PC-3 (cell line): ENCODE measurements at regions not wholly inside any gene's neighbourhood (a gene's known extent, or its start where the extent isn't known, plus 50 kb on each side); places are given as distances from the start of the nearest gene placed in this dataset.

Experiments
- CTCF ChIP-seq: fragments of 300-600 bp; sonication (generic); conservative IDR thresholded peaks from 2 replicates; pipeline ENCODE4 v1.5.1; 2017; ENCODE audit warnings: antibody characterized with exemption, low read depth, mild to moderate bottlenecking, low read length
- EZH2 ChIP-seq: fragments of 300-600 bp; sonication (generic); IDR thresholded peaks from one replicate; pipeline ENCODE4 v1.6.1; 2017; ENCODE audit warnings: antibody characterized with exemption, mild to moderate bottlenecking, low read length; ENCODE audit not compliant: unreplicated experiment

DNA sequence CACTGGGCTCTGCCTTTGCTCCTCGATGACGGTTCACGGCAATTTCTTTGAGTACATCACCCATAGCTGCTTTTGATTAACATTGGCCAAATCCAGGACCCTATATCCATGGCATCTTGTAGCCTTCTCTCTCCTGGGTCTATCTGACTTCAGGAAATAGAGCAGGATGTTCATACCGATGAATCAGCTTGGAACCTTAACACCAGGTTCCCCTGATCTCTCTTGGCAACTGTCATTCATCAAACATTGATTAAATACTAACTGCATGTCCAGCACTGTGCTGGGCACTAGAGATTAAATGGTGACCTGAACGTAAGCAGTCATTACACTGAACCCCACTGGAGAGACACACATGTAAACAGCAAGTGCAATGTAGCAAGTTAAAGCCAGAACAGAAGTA is 77.0 kb upstream of the MED13L start:
- TF ChIP-seq CTCF (no peak), EZH2 (no peak)
